ENCODE measurements at regions not wholly inside any gene's neighbourhood (a gene's known extent, or its start where the extent isn't known, plus 50 kb on each side); places are given as distances from the start of the nearest gene placed in this dataset.
"Not testable (repeated sequence)": the region's sequence is repeated elsewhere in the genome, so short reads cannot be mapped to it uniquely, and the experiment has no call there.

DNA sequence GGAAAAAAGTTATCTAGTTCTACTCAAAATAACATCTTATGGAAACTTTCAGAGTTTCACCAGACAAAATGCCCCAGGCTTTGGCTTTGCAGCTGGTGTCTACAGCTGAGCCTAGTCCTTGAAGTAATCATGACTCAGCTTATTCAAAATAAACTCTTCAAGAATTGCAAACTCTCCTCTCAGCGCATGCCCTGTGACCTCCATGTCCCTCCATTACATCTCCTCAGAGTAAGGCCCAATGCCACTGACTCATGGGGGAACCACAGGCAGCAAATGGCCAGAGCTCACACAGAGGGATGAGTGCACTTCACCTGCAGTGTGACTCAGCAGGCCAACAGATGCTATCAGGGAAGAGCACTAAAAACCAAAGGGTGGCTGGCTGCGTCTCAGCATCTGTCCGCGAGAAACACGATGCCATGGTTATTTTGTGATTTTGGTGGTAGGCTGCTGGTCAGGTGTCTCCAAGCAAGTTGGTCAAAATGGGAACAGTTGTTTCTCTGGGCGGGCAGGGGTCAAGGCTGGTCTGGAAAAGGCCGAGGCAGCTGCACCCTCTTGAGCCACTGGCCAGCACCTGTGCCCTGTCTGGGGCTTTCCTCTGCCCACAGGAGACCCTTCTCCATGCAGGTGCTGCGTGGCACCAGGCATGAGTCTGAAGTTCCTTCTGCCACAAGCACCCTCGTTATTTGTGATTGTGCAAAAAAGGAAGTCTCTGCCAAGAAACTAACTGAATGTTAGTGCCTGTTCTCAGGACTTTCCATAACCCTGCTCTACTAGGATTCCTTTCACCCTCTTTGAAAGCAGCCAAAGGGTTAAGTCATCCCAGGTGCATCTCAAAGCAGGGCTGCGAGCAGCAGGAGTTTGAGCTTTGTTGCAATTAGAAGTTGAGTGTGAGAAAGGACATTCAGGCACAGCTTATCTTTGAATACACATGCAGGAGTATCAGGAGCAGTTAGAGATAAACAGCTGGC lies 118.1 kb upstream of the PLGLB2 start:
- DNase-seq, result peak; percentile 3 to 19

DNA sequence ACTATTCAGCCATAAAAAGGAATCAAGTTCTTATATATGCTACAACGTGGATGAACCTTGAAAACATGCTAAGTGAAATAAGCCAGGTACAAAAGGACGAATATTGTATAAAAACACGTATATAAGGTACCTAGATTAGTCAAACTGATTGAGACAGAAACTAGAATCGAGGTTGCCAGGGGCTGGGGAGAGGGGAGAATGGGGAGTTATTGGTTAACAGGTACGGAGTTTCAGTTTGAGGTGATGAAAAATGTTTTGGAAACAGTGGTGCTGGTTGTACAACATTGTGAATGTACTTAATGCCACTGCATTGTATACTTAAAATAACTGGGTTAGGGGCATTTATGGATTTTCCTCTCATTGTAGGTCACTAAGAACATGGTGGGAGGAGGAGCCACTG lies 117.0 kb upstream of the PLGLB2 start:
- not testable (repeated sequence) for DNase-seq

DNA sequence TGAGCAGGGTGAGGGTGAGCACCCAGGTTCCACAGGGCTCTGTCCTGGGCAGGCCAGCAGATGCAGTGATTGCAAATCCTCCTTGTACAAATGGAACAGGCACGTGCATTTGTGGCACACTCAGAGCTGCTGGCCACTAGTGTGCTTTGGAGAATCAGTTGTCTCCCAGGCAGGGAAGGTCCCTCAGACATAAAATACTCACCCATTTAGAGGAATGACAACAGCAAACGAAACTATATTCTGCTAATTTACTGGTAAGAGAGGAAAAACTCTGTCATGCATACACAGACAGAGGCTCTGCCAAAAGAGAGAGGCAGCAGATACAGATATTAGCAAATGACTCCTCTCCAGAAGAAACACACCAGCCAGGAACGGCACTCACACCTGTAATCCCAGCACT lies 116.5 kb upstream of the PLGLB2 start:
- DNase-seq, result not testable (repeated sequence)

DNA sequence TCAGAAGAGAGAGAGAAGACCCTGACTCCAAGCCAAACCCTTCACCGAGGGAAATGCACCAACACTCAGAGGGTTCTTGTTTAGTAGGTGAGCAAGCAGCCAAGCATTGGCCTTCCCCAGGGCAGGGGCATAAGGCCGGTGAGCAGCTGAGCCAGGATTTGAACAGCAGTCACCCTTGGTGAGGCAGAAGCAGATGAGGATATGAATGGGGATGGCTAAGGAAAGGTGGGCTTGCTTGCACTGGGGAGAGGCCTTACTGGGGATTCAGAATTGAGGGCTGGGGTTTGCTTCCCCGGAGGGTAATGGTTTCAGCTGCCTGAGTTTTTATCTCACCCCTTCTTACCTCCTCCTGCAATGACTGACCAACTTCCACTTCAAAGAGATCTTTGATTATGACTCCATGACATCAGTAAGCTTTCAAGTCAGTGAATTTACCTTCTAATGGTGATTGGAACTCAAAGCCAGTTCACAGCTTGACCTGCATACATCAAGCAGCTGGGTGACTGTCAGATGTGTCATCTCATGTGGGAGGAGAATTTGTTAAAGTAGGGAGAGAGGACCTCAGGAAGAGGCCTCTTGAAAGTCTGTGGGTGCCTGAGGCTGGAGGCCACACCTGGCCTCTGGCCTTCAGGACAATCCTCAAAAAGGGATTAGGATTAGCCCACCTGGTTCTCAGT lies 114.5 kb upstream of the PLGLB2 start:
- not testable (repeated sequence) for DNase-seq

DNA sequence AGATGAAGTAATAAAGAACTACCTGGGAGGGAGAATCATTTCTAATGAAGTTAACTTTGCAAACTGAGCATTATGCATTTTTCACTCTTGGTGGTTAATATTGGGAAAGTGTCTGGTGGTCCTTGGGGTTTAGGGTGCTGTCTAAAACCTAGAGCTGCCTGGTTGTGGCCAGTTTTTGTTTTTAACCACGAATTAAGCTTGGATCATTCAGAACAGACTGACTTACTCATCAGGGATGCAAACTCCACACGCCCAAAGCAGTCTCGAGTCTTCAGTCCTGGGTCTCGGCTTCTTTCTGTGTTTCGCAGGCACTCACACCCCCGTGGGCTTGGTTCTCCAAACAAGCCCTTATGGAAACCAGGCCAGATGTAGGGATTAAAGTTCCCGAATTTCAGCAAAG lies 113.8 kb upstream of the PLGLB2 start:
- DNase-seq, result not testable (repeated sequence)

DNA sequence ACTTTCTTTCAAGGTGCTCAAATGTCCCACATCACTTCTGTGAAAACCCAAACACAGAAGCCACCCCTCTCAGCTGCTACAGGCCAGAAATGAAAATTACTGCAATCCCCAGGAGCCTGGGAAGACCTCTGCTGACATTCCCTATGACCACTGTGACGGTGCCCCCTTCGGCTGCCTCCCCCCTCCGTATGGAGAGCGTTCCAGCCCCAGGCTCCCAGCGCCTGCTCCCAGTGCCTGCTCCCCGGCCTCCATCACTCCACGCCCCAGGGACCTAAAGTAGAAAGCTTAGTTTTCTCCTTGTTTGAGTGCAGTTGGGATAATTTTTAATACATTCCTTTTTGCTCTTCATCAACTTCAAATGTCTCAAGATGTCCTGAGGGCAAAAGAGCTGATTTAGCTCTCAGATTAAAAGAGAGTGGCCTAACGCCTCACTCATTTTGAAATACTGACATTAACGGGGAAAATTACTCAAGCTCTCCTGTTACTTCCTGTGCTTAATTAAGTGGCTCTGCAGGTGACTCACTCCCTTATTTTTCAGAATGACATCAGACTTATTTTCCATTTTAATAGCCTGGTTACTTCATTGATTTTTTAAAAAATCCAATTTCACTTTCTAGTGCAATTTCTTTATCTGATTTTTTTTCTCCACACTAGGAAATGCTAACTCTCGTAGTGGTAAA lies 112.8 kb upstream of the PLGLB2 start:
- not testable (repeated sequence) for DNase-seq

DNA sequence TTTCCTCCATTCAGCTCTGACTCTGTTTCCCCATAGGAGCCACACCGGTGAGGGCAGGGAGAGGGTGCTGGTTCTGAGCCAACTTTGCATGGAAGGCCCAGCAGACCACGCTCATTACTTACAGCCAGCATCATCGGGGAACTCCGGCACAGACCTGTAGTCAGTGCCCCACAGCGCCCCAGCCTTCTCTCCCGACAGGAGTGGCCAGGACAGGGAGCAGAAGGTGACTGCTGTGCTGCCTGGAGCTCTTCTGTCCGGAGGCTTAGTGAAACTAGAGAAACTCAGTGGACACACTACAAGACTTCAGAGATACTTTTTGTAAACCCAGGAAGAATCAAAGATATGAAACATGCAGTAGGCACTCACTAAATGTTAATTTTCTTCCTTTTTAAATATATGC lies 111.6 kb upstream of the PLGLB2 start:
- DNase-seq, result not testable (repeated sequence)

DNA sequence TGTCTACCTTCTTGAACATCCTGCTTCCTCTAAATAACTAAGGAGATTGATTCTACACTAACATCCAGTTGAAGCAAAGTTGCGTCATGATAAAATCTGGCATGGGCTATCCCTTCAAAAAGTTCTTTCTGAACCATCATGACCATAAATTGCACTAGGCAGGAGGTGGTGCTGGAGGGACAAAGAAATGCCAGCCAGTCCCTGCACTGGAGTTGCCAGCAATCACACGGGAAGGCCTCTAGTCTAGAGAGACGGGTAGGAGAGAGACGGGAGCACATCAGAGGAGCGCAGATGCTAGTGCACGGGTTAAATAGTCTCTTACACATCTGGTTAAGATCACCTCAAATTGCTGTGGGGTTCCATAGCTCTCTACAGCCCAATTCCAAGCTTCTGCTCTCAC lies 111.2 kb upstream of the PLGLB2 start:
- not testable (repeated sequence) for DNase-seq

DNA sequence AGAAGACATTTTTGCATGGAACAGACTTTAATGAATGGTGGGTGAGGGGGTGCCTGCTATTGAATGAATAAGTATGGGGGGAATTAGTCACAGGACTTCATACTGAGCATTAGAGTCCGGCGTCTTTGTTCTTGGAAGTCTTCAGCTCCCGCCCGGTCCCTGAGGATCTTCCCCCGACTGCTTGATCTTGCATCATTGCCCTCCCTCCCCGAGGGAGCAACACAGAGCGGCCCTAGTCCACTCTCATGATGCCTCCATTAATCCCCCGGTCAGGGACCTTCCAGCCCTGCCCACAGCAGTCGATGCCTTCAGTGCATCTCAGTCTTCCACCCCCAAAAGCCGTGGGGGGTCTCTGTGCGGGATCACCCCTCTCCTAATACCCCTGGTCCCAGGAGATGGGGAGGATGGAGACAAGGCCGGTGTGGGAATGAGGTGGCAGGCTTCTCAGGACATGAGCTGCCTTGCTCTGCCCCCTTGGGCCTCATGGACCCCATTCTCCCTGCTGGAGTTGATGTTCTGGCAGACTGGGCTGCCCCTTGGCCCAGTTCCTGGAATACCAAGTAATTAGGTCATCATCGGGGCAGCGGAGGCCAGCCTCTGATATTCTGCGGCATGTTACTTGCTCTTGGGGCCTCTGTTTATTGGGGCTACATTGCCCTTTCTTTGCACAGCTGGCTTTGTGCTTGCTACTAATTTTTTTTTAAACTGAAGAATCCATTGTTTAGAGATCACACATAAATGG lies 110.5 kb upstream of the PLGLB2 start:
- not testable (repeated sequence) for DNase-seq

DNA sequence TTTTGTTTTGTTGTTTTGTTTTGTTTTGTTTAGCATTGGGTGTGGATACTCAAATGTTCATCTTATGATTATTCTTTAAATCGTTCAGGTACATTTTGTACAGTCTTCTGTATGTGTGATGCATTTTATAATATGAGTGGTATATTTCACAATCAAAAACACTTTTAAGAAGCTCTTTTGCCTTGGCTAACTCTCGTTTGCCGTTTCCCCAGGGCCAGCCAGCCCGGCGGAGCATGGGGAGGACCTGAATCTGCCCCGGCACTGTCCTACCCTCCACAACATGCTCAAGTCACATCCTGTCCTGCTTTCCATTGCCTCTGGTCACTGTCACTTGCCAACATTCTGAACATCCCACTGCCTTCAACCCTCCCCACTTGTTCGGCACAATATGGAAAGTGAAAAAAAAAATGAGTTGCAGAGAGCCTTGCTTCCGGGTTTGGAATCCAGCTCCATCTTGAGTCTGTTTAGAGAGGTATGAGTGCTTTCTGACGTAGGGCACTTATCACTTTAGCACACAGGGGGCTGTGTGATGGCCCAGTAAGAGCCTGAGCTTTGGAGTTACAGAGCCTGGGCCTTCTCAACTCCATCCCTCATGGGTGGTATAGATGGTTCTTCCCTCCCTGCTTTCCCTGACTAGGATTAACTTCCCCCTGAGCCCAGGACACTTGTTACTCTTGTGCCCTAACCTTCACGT lies 109.6 kb upstream of the PLGLB2 start:
- DNase-seq, result not testable (repeated sequence)

DNA sequence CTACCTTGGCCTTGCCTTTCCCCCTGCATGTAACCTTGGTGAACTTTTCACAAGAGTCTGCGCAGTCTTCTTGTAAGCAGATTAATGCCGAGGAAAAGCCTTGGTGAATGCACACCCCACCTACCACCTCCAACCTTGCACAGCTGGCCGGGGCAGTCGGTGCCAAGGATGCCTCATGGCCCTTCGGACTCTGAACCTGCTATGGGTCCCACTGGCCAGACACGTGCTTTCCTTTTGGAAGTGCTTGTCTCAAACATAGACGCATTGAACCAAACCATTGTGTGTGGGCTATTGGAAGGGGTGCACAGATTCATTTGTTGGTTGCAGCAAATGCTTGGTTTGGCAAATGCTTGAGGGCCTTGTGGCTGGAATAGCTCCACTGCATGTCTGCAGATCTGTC lies 109.0 kb upstream of the PLGLB2 start:
- not testable (repeated sequence) for DNase-seq

DNA sequence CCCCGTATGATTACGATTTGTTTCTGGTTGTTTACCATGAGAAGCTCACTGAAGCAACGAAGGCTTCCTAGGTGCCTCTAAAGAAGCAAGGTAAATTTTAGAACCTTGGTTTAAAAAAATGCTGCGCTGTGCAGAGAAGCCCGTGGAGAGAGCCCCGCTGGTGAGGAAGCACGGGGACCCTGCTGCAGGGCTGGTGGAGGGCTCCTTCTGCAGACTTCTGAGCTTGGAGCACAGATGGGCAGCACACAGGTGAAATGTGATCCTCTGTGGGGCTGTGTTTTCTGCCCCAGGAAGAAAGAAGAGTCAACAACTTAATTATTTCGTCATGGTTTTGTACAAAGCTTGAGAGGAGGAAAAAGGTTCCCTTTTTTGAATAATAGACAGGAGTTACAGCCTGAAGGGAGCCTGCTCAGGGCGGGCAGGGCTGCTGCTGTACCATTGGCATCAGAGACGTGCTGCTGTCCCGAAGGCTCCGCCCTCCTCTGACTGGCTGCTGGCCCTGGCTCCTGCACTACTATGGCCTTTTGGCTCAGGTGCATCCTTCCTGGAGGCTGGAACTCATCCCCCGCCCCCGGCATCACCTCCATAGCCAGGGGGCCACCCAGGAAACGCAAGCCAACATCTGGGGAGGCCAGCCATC lies 108.0 kb upstream of the PLGLB2 start:
- DNase-seq, result not testable (repeated sequence)

DNA sequence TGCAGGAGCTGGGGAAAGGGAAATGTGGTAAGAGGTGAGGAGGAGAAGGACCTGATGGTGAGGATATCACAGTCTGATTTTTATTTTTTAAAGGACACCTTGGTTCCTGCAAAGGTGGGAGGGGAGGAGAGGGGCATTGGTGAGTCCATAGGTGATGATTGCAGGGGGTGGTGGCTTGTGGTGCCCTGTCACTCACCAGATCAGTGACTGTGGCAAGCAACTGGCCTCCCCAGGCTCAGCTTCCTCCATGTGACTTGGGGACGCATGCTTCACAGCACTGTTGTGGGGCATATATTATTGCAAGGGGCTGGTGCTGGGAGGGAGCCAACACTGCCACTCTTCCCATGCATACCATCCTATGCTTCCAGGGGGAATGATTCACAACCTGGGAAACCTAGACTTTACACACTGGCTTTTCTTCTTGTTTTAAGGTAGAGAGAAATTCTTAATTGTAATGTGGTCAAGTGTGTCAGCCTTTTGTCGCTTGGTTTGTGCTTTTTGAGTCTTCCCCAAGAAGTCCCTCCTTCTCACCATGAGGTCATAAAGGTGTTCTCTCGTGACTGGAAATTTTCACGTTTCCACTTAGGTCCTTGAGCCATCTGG lies 106.8 kb upstream of the PLGLB2 start:
- not testable (repeated sequence) for DNase-seq

DNA sequence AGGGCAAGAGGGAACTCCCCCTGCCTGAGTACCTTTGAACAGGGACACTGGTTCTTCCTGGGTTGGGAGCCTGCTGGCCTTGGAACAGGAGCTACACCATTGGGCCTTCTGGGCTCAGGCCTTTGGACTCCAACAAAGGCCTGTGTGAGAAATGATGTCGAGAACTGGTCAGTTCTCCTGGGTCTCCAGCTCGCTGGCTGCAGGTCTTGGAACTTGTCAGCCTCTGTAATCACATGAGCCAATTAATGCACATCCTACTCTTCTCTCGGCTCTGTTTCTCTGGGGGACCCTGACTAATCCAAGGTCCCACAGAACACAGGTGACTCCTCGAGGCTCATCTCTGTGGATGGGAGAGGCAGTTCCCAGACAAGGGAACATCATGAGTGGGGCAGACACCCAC lies 104.7 kb upstream of the PLGLB2 start:
- not testable (repeated sequence) for DNase-seq

DNA sequence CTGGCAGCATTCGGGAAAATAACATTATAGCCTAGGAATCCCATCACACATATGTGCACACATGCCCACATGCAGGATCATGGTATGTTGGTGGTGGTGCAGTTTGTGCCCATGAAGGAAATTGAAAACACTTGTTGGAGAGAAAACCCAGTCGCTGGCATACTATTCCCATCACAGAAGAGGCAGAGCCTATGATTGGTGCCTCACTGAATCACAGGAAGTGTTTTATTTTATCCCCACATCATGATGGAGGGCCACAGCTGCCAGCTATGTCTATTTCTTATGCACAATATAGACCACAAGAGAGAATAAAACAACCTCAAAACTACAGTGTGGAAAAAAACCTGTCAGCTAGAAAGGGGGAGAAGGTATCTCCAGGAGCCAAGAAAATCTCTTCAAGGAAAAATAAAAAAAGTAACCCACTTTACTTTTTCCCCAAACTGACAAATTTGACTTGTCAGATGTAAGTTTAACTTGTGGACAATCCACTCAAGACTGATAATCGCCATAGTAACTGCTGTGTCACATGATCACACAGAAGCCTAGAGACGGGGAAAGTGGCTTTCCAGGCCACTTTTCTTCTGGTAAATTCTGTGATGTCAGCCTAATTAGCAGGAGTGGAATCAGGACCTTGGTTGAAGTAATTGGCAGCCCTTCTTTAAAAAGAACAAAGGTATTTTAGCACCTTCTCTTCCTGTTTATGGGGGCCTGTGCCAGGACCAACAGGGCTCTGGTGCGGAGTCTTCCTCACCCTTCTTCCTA lies 100.0 kb upstream of the PLGLB2 start:
- not testable (repeated sequence) for DNase-seq

DNA sequence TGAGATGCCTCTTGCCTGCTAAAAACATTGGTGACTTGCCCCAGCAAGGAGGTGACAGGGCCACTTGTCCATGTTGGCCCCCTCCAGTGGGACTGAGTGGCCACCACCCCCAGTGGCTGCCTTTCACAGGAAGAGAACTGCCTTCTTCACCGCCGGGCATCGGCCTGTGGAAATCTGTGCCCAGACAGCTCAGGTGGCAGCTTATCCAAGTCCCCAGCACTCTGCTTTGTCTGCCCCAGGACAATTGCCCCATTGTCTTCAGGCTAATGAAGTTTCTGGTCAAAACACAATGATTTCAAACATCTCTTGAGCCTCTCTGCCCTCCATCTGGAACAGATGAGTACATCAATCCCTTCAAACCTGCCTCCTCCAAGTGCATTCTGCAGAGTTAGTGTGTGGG lies 99.1 kb upstream of the PLGLB2 start:
- not testable (repeated sequence) for DNase-seq

DNA sequence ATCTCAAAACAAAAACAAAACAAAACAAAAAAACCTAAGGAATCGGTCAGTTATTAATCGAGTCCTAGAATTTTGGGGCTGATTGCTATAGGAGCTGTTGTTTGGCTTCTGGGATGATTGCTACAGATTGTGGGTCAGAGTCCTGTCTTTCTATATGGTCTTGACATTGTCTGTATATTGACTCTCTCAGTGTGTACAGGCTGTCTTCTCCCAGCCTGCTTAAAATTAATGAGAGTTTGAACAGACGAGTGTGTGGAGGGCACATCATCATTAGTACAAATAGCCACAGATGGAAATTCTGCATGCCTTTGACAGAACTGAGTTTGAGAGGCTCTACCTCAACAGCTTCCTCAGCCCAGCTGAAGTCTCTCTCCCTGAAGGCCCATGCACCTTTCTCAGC lies 98.0 kb upstream of the PLGLB2 start:
- not testable (repeated sequence) for DNase-seq

DNA sequence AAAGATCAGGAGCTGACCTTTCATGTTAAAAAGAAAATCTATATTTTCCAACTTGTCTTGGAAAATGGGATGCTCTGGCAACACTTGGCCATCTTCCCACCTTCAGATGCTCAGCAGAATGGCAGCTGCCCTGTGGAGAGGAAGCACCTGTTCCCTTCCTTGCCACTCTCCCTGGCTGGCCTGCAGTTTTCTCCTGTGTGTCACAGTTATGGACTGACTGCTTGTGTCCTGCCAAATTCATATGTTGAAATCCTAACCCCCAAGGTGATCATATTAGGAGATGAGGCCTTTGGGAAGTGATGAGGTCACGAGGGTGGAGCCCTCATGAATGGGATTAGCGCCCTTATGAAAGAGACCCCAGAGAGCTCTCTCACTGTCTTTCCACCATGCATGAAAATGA lies 97.0 kb upstream of the PLGLB2 start:
- DNase-seq, result not testable (repeated sequence)

DNA sequence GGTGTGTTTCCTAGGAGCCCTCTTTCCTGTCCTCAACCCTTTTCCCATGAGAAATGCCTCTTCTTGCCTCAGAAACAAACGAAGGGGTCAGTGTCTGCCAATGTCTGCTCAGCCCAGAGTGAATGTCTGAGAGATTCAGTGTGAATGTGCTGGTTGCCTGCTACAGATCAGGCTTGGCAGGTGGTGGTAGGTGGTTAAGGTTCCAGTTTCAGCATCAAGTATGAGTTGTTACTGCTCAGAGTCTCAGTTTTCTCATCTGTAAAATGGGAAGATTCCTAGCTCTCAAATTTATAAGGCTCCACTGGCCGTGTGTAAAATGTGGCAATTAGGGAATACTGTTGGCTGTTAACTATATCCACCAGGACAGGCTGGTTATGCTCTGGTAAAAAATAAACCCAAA lies 96.3 kb upstream of the PLGLB2 start:
- not testable (repeated sequence) for DNase-seq

DNA sequence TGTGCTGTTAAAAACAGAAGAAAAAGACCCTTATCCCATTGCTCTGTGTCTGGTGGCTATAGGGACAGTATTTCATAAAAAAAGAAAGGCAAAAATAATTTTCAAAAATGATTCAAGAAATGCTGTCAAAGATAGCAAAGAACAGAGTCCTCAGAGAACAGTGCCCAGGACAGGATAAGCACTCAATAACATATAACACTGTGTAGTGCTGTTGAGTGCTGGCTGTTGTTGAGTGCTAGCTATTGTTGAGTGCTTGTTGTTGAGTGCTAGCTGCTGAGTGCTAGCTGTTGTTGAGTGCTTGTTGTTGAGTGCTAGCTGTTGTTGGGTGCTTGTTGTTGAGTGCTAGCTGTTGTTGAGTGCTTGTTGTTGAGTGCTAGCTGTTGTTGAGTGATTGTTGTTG lies 94.5 kb upstream of the PLGLB2 start:
- not testable (repeated sequence) for DNase-seq
